GM23338 (cell line): ENCODE measurements at regions not wholly inside any gene's neighbourhood (a gene's known extent, or its start where the extent isn't known, plus 50 kb on each side); places are given as distances from the start of the nearest gene placed in this dataset.

Source experiments
- ATAC-seq: fragments of 200-7000 bp; cut with Tn5 transposase; 3 replicates; pipeline ENCODE4 v1.9.1; 2020
- DNase-seq: peaks from one replicate; pipeline ENCODE4 v3.0.0-alpha.2; 2015; ENCODE audit warnings: low spot score
- H2AFZ ChIP-seq: fragments of 200-600 bp; sonication (generic); 2 replicates; pipeline ENCODE4 v1.8.0; 2016; ENCODE audit warnings: antibody characterized with exemption, mild to moderate bottlenecking, moderate library complexity
- H3F3A ChIP-seq: fragments of 200-600 bp; sonication (generic); replicated peaks from 2 replicates; pipeline ENCODE4 v1.8.0; 2017; ENCODE audit warnings: antibody characterized with exemption, mixed run types, low read depth
- H3K27ac ChIP-seq: fragments of 200-600 bp; sonication (generic); 2 replicates; pipeline ENCODE4 v1.6.1; 2016; ENCODE audit warnings: low read depth
- H3K27me3 ChIP-seq: fragments of 200-600 bp; sonication (generic); 2 replicates; pipeline ENCODE4 v1.8.0; 2016; ENCODE audit warnings: mild to moderate bottlenecking, mixed run types, moderate library complexity; ENCODE audit not compliant: insufficient read depth
- H3K36me3 ChIP-seq: fragments of 200-600 bp; sonication (generic); 2 replicates; pipeline ENCODE4 v1.8.0; 2016; ENCODE audit warnings: mild to moderate bottlenecking; ENCODE audit not compliant: insufficient read depth
- H3K4me1 ChIP-seq: fragments of 200-600 bp; sonication (generic); 2 replicates; pipeline ENCODE4 v1.8.0; 2016; ENCODE audit warnings: mild to moderate bottlenecking, moderate library complexity; ENCODE audit not compliant: insufficient read depth
- H3K4me2 ChIP-seq: fragments of 200-600 bp; sonication (generic); 2 replicates; pipeline ENCODE4 v1.7.1; 2017; ENCODE audit warnings: mixed run types
- H3K4me3 ChIP-seq: fragments of 200-600 bp; sonication (generic); 2 replicates; pipeline ENCODE4 v1.6.1; 2016; ENCODE audit warnings: mixed run types
- H3K79me2 ChIP-seq: fragments of 200-600 bp; sonication (generic); replicated peaks from 2 replicates; pipeline ENCODE4 v1.8.0; 2017; ENCODE audit warnings: mild to moderate bottlenecking; ENCODE audit not compliant: insufficient read depth
- H3K9me2 ChIP-seq: fragments of 200-600 bp; sonication (generic); 2 replicates; pipeline ENCODE4 v1.8.0; 2017; ENCODE audit not compliant: insufficient read depth
- H4K20me1 ChIP-seq: fragments of 200-600 bp; sonication (generic); replicated peaks from 2 replicates; pipeline ENCODE4 v1.8.0; 2017; ENCODE audit warnings: mild to moderate bottlenecking; ENCODE audit not compliant: insufficient read depth
- H3K27ac Mint-ChIP-seq: 2 replicates; pipeline ENCODE4 v1.8.0; 2020; ENCODE audit warnings: inconsistent platforms, mild to moderate bottlenecking, moderate library complexity, mixed read lengths
- H3K27me3 Mint-ChIP-seq: 3 replicates; pipeline ENCODE4 v1.8.0; 2022; ENCODE audit warnings: low read depth, mild to moderate bottlenecking, moderate library complexity, mixed read lengths, inconsistent platforms; ENCODE audit not compliant: insufficient read depth, poor library complexity
- H3K36me3 Mint-ChIP-seq: 3 replicates; pipeline ENCODE4 v1.8.0; 2021; ENCODE audit warnings: low read depth, mild to moderate bottlenecking, inconsistent platforms, moderate library complexity, mixed read lengths
- H3K4me1 Mint-ChIP-seq: 3 replicates; pipeline ENCODE4 v1.8.0; 2020; ENCODE audit warnings: mild to moderate bottlenecking, inconsistent platforms, mixed read lengths
- H3K4me3 Mint-ChIP-seq: 3 replicates; pipeline ENCODE4 v1.8.0; 2021; ENCODE audit warnings: moderate library complexity, mild to moderate bottlenecking, inconsistent platforms, mixed read lengths
- H3K9me3 Mint-ChIP-seq: 3 replicates; pipeline ENCODE4 v1.8.0; 2020; ENCODE audit warnings: moderate library complexity, mild to moderate bottlenecking, inconsistent platforms, mixed read lengths
- EZH2phosphoT487 ChIP-seq: fragments of 200-600 bp; sonication (generic); IDR thresholded peaks from one replicate; pipeline ENCODE4 v1.8.1; 2018; ENCODE audit warnings: antibody characterized with exemption; ENCODE audit not compliant: unreplicated experiment
- TF ChIP-seq, protein P1 (sequence below), 2 experiments: fragments of 200-600 bp in 1 of 2; sonication (generic) in 1 of 2; conservative IDR thresholded peaks; 2 replicates each; pipeline versions ENCODE4 v1.5.1 to v1.6.1; 2016 to 2017; ENCODE audit warnings: antibody characterized with exemption in 2 of 2, low read depth in 2 of 2, mild to moderate bottlenecking in 2 of 2, moderate library complexity in 1 of 2
- TF ChIP-seq, protein P2 (sequence below): fragments of 250-450 bp; sonication (Bioruptor Pico); IDR thresholded peaks from 2 replicates; pipeline ENCODE4 v1.5.0; 2020; ENCODE audit warnings: mild to moderate bottlenecking, moderate library complexity

DNA sequence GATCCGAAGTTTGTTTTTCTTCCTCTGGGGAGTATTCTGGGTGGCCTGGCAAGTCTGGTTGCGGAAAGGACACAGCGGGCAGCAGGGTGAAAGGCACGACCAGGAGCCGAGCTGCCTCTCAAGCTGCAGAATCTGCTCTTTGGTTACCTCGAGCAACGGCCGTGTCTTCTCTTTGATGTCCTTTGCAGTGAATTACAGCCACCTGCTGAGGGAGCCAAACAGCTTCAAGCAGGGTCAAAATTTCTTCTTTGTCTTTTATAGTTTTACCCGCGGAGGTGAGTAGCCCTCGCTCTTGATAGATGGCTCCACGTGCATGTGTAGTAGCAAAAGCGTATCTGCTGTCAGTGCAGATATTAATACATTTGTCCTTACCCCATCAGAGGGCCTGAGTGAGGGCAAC is 177.3 kb upstream of the MBL2 start:
- ATAC-seq: peak; percentile 39

More for the DNA sequence above, 177.3 kb upstream of the MBL2 start:
- no peak overlapping the region for H3K27ac ChIP-seq
- H3K36me3 ChIP-seq: no peaks in the 10 kb centered on the region
- H3K27ac Mint-ChIP-seq: peak overlapping the region; percentile 58; the same call in 1 of the 2 replicates
- H2AFZ ChIP-seq: peak overlapping the region; percentile 40; the same call in 1 of the 2 replicates
- no peaks in the 10 kb centered on the region for H3K27me3 ChIP-seq
- no peaks in the 10 kb centered on the region for H3K4me1 ChIP-seq
- peak; percentile 77 for DNase-seq
- H3K79me2 ChIP-seq: no peaks in the 10 kb centered on the region
- peaks cover 16% of the 10 kb centered on the region for H3K27me3 Mint-ChIP-seq
- H3F3A ChIP-seq: no peaks in the 10 kb centered on the region
- H3K4me2 ChIP-seq: no peak overlapping the region
- H3K4me3 Mint-ChIP-seq: no peak overlapping the region
- H3K4me3 ChIP-seq: no peak overlapping the region
- TF ChIP-seq, protein P1, sequence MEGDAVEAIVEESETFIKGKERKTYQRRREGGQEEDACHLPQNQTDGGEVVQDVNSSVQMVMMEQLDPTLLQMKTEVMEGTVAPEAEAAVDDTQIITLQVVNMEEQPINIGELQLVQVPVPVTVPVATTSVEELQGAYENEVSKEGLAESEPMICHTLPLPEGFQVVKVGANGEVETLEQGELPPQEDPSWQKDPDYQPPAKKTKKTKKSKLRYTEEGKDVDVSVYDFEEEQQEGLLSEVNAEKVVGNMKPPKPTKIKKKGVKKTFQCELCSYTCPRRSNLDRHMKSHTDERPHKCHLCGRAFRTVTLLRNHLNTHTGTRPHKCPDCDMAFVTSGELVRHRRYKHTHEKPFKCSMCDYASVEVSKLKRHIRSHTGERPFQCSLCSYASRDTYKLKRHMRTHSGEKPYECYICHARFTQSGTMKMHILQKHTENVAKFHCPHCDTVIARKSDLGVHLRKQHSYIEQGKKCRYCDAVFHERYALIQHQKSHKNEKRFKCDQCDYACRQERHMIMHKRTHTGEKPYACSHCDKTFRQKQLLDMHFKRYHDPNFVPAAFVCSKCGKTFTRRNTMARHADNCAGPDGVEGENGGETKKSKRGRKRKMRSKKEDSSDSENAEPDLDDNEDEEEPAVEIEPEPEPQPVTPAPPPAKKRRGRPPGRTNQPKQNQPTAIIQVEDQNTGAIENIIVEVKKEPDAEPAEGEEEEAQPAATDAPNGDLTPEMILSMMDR (conservative IDR thresholded peaks at IDR 0.05; ENCODE audit: low read depth in 2 of 2): peak; percentile 59 to 72
- no peak for TF ChIP-seq EZH2phosphoT487
- TF ChIP-seq, protein P2, sequence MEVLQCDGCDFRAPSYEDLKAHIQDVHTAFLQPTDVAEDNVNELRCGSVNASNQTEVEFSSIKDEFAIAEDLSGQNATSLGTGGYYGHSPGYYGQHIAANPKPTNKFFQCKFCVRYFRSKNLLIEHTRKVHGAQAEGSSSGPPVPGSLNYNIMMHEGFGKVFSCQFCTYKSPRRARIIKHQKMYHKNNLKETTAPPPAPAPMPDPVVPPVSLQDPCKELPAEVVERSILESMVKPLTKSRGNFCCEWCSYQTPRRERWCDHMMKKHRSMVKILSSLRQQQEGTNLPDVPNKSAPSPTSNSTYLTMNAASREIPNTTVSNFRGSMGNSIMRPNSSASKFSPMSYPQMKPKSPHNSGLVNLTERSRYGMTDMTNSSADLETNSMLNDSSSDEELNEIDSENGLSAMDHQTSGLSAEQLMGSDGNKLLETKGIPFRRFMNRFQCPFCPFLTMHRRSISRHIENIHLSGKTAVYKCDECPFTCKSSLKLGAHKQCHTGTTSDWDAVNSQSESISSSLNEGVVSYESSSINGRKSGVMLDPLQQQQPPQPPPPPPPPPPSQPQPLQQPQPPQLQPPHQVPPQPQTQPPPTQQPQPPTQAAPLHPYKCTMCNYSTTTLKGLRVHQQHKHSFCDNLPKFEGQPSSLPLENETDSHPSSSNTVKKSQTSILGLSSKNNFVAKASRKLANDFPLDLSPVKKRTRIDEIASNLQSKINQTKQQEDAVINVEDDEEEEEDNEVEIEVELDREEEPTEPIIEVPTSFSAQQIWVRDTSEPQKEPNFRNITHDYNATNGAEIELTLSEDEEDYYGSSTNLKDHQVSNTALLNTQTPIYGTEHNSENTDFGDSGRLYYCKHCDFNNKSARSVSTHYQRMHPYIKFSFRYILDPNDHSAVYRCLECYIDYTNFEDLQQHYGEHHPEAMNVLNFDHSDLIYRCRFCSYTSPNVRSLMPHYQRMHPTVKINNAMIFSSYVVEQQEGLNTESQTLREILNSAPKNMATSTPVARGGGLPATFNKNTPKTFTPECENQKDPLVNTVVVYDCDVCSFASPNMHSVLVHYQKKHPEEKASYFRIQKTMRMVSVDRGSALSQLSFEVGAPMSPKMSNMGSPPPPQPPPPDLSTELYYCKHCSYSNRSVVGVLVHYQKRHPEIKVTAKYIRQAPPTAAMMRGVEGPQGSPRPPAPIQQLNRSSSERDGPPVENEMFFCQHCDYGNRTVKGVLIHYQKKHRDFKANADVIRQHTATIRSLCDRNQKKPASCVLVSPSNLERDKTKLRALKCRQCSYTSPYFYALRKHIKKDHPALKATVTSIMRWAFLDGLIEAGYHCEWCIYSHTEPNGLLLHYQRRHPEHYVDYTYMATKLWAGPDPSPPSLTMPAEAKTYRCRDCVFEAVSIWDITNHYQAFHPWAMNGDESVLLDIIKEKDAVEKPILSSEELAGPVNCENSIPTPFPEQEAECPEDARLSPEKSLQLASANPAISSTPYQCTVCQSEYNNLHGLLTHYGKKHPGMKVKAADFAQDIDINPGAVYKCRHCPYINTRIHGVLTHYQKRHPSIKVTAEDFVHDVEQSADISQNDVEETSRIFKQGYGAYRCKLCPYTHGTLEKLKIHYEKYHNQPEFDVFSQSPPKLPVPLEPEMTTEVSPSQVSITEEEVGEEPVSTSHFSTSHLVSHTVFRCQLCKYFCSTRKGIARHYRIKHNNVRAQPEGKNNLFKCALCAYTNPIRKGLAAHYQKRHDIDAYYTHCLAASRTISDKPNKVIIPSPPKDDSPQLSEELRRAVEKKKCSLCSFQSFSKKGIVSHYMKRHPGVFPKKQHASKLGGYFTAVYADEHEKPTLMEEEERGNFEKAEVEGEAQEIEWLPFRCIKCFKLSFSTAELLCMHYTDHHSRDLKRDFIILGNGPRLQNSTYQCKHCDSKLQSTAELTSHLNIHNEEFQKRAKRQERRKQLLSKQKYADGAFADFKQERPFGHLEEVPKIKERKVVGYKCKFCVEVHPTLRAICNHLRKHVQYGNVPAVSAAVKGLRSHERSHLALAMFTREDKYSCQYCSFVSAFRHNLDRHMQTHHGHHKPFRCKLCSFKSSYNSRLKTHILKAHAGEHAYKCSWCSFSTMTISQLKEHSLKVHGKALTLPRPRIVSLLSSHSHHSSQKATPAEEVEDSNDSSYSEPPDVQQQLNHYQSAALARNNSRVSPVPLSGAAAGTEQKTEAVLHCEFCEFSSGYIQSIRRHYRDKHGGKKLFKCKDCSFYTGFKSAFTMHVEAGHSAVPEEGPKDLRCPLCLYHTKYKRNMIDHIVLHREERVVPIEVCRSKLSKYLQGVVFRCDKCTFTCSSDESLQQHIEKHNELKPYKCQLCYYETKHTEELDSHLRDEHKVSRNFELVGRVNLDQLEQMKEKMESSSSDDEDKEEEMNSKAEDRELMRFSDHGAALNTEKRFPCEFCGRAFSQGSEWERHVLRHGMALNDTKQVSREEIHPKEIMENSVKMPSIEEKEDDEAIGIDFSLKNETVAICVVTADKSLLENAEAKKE: no peak
- H4K20me1 ChIP-seq: no peaks in the 10 kb centered on the region
- peaks cover 29% of the 10 kb centered on the region; the same call in 1 of the 2 replicates for H3K9me2 ChIP-seq
- peaks cover 36% of the 10 kb centered on the region for H3K9me3 Mint-ChIP-seq
- peaks cover 7% of the 10 kb centered on the region; the same call in 2 of the 3 replicates for H3K4me1 Mint-ChIP-seq
- H3K36me3 Mint-ChIP-seq: peaks cover 50% of the 10 kb centered on the region
